ENCODE measurements at regions not wholly inside any gene's neighbourhood (a gene's known extent, or its start where the extent isn't known, plus 50 kb on each side); places are given as distances from the start of the nearest gene placed in this dataset.

- no peak overlapping the region for H3K4me3 ChIP-seq (ENCODE audit: severe bottlenecking)
- TF ChIP-seq CTCF (IDR thresholded peaks at IDR 0.05; ENCODE audit: poor library complexity, severe bottlenecking) = no peak
- H3K27ac ChIP-seq (ENCODE audit: poor library complexity, severe bottlenecking) = no peak overlapping the region
- H3K4me1 ChIP-seq (ENCODE audit: insufficient read depth, poor library complexity, severe bottlenecking) = no peaks in the 10 kb centered on the region
- H3K9me3 ChIP-seq (ENCODE audit: severe bottlenecking) = peaks cover 2% of the 10 kb centered on the region
- H3K36me3 ChIP-seq (ENCODE audit: low read depth) = no peaks in the 10 kb centered on the region
- DNase-seq (ENCODE audit: low spot score) (no peak), ATAC-seq (ENCODE audit: low read depth) (no peak)
- H3K27me3 ChIP-seq (ENCODE audit: insufficient read depth, poor library complexity, severe bottlenecking) = no peaks in the 10 kb centered on the region
Measured at GRCh38 chr5:147068998-147069397, 165.8 kb upstream of the STK32A start.

GRCh38 chr5:147072622-147073021 lies 162.2 kb upstream of the STK32A start:
- no peak overlapping the region for H3K27ac ChIP-seq (ENCODE audit: poor library complexity, severe bottlenecking)
- no peak overlapping the region for H3K4me3 ChIP-seq (ENCODE audit: severe bottlenecking)
- no peak for DNase-seq (ENCODE audit: low spot score)
- ATAC-seq (ENCODE audit: low read depth) = no peak
- H3K4me1 ChIP-seq (ENCODE audit: insufficient read depth, poor library complexity, severe bottlenecking) = no peaks in the 10 kb centered on the region
- H3K9me3 ChIP-seq (ENCODE audit: severe bottlenecking) = no peaks in the 10 kb centered on the region
- H3K27me3 ChIP-seq (ENCODE audit: insufficient read depth, poor library complexity, severe bottlenecking) = no peaks in the 10 kb centered on the region
- TF ChIP-seq CTCF (IDR thresholded peaks at IDR 0.05; ENCODE audit: poor library complexity, severe bottlenecking) = no peak
- no peaks in the 10 kb centered on the region for H3K36me3 ChIP-seq (ENCODE audit: low read depth)

GRCh38 chr5:147073098-147073497 lies 161.7 kb upstream of the STK32A start:
- no peak for ATAC-seq (ENCODE audit: low read depth)
- Histone ChIP-seq H3K27ac (ENCODE audit: poor library complexity, severe bottlenecking) (no peak overlapping the region), H3K36me3 (ENCODE audit: low read depth) (no peaks in the 10 kb centered on the region), H3K27me3 (ENCODE audit: insufficient read depth, poor library complexity, severe bottlenecking) (no peaks in the 10 kb centered on the region), H3K4me1 (ENCODE audit: insufficient read depth, poor library complexity, severe bottlenecking) (no peaks in the 10 kb centered on the region), H3K9me3 (ENCODE audit: severe bottlenecking) (no peaks in the 10 kb centered on the region), H3K4me3 (ENCODE audit: severe bottlenecking) (no peak overlapping the region)
- TF ChIP-seq CTCF (IDR thresholded peaks at IDR 0.05; ENCODE audit: poor library complexity, severe bottlenecking) = no peak
- no peak for DNase-seq (ENCODE audit: low spot score)

DNA sequence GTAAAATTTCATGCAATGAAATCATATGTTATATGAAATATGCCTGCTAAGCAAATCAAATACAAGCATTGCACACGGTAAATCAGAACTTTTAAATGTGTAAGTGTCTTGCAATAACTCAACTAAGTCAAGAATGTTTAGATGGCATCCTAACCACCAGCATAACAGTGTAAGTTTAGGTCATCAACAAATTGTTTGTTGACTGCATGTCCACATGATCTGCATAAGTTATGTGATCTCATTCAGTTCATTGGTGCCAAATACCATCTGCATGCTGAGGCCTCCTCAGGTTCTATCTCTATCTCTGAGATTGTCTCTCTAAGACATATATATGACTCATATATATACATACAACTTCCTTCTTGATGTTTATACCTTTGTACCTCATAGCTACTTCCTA lies 159.6 kb upstream of the STK32A start:
- no peaks in the 10 kb centered on the region for H3K27me3 ChIP-seq (ENCODE audit: insufficient read depth, poor library complexity, severe bottlenecking)
- H3K36me3 ChIP-seq (ENCODE audit: low read depth) = no peaks in the 10 kb centered on the region
- no peak overlapping the region for H3K27ac ChIP-seq (ENCODE audit: poor library complexity, severe bottlenecking)
- H3K4me3 ChIP-seq (ENCODE audit: severe bottlenecking) = no peak overlapping the region
- no peaks in the 10 kb centered on the region for H3K4me1 ChIP-seq (ENCODE audit: insufficient read depth, poor library complexity, severe bottlenecking)
- no peak for TF ChIP-seq CTCF (IDR thresholded peaks at IDR 0.05; ENCODE audit: poor library complexity, severe bottlenecking)
- DNase-seq (ENCODE audit: low spot score) (no peak), ATAC-seq (ENCODE audit: low read depth) (no peak)
- no peaks in the 10 kb centered on the region for H3K9me3 ChIP-seq (ENCODE audit: severe bottlenecking)

DNA sequence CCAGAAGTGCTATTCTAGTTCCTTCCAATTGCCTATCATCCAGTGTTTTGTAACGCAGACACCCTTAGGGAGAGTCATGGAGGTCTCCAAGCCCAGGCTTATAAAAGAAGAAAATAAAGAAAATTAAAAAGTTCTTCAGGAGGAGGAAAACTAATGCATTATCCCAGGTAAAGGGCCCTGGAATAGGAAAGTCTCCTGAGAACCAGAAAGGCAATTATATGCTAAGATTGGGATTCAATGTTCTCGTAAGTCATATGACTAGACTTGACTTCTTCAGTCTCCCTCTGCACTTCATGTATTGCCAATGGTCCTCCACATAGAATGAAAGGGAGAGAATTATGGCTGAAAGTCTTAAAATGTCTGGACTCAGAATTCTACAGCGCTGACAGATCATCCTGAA lies 154.4 kb upstream of the STK32A start:
- Histone ChIP-seq H3K27ac (ENCODE audit: poor library complexity, severe bottlenecking) (no peak overlapping the region), H3K27me3 (ENCODE audit: insufficient read depth, poor library complexity, severe bottlenecking) (no peaks in the 10 kb centered on the region), H3K36me3 (ENCODE audit: low read depth) (no peaks in the 10 kb centered on the region), H3K4me1 (ENCODE audit: insufficient read depth, poor library complexity, severe bottlenecking) (no peaks in the 10 kb centered on the region), H3K4me3 (ENCODE audit: severe bottlenecking) (no peak overlapping the region), H3K9me3 (ENCODE audit: severe bottlenecking) (no peaks in the 10 kb centered on the region)
- ATAC-seq (ENCODE audit: low read depth) (no peak), DNase-seq (ENCODE audit: low spot score) (no peak)
- TF ChIP-seq CTCF (IDR thresholded peaks at IDR 0.05; ENCODE audit: poor library complexity, severe bottlenecking) = no peak
